ENCODE measurements at regions not wholly inside any gene's neighbourhood (a gene's known extent, or its start where the extent isn't known, plus 50 kb on each side); places are given as distances from the start of the nearest gene placed in this dataset.

DNA sequence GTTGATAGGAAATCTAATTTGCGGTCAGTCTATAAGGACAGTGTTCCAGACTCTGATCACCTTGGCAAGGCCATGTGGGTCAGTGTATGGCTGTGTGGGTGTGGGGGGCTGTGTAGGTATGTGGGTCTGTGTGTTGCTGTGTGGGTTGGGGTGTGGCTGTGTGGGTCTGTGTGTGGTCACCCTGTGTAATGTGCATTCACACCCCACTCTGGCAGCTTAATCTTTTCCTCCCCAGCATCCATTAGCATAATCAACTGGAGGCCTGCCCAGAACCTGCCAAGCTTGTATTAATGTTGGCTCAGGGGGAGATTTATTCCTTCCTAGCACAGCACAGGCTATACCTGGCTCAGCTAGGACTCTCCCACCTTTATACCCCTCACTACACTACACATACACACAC is 203.2 kb downstream of the TUBA3C start:
- TF ChIP-seq, protein P1, sequence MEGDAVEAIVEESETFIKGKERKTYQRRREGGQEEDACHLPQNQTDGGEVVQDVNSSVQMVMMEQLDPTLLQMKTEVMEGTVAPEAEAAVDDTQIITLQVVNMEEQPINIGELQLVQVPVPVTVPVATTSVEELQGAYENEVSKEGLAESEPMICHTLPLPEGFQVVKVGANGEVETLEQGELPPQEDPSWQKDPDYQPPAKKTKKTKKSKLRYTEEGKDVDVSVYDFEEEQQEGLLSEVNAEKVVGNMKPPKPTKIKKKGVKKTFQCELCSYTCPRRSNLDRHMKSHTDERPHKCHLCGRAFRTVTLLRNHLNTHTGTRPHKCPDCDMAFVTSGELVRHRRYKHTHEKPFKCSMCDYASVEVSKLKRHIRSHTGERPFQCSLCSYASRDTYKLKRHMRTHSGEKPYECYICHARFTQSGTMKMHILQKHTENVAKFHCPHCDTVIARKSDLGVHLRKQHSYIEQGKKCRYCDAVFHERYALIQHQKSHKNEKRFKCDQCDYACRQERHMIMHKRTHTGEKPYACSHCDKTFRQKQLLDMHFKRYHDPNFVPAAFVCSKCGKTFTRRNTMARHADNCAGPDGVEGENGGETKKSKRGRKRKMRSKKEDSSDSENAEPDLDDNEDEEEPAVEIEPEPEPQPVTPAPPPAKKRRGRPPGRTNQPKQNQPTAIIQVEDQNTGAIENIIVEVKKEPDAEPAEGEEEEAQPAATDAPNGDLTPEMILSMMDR (conservative IDR thresholded peaks at IDR 0.05), result no peak
- TF ChIP-seq ZFX (IDR thresholded peaks at IDR 0.05), result no peak
